HEK293T (cell line): ENCODE measurements at regions not wholly inside any gene's neighbourhood (a gene's known extent, or its start where the extent isn't known, plus 50 kb on each side); places are given as distances from the start of the nearest gene placed in this dataset.

Source experiments
- BHLHE40 ChIP-seq: fragments of 450-650 bp; IDR thresholded peaks from 2 replicates; pipeline ENCODE4 v1.6.1; 2016; ENCODE audit warnings: mild to moderate bottlenecking, moderate library complexity, borderline replicate concordance
- ELF4 ChIP-seq: fragments of 450-650 bp; IDR thresholded peaks from 2 replicates; pipeline ENCODE4 v1.6.1; 2017; ENCODE audit warnings: antibody characterized with exemption
- FOXK2 ChIP-seq: fragments of 450-650 bp; IDR thresholded peaks from 2 replicates; pipeline ENCODE4 v1.6.1; 2016; ENCODE audit warnings: mild to moderate bottlenecking
- LEF1 ChIP-seq: fragments of 450-650 bp; IDR thresholded peaks from 2 replicates; pipeline ENCODE4 v1.6.1; 2017; ENCODE audit warnings: mild to moderate bottlenecking, borderline replicate concordance
- SP1 ChIP-seq: fragments of 450-650 bp; IDR thresholded peaks from 2 replicates; pipeline ENCODE4 v1.6.1; 2017
- TARDBP ChIP-seq: fragments of 450-650 bp; IDR thresholded peaks from 2 replicates; pipeline ENCODE4 v1.6.1; 2016
- ZNF384 ChIP-seq: fragments of 450-650 bp; IDR thresholded peaks from 2 replicates; pipeline ENCODE4 v1.6.1; 2016
- TF ChIP-seq, protein P1 (sequence below): fragments of 450-650 bp; IDR thresholded peaks from 2 replicates; pipeline ENCODE4 v1.6.1; 2016

- no peak for TF ChIP-seq SP1
- TF ChIP-seq ZNF384: no peak
- TF ChIP-seq, protein P1, sequence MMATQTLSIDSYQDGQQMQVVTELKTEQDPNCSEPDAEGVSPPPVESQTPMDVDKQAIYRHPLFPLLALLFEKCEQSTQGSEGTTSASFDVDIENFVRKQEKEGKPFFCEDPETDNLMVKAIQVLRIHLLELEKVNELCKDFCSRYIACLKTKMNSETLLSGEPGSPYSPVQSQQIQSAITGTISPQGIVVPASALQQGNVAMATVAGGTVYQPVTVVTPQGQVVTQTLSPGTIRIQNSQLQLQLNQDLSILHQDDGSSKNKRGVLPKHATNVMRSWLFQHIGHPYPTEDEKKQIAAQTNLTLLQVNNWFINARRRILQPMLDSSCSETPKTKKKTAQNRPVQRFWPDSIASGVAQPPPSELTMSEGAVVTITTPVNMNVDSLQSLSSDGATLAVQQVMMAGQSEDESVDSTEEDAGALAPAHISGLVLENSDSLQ: no peak
- TF ChIP-seq FOXK2: no peak
- no peak for TF ChIP-seq BHLHE40
- TF ChIP-seq TARDBP: no peak
- no peak for TF ChIP-seq ELF4
- TF ChIP-seq LEF1: no peak
Observed at GRCh38 chr16:64882078-64882784, 239.6 kb downstream of the CDH11 start.
